ENCODE measurements at regions not wholly inside any gene's neighbourhood (a gene's known extent, or its start where the extent isn't known, plus 50 kb on each side); places are given as distances from the start of the nearest gene placed in this dataset.

DNA sequence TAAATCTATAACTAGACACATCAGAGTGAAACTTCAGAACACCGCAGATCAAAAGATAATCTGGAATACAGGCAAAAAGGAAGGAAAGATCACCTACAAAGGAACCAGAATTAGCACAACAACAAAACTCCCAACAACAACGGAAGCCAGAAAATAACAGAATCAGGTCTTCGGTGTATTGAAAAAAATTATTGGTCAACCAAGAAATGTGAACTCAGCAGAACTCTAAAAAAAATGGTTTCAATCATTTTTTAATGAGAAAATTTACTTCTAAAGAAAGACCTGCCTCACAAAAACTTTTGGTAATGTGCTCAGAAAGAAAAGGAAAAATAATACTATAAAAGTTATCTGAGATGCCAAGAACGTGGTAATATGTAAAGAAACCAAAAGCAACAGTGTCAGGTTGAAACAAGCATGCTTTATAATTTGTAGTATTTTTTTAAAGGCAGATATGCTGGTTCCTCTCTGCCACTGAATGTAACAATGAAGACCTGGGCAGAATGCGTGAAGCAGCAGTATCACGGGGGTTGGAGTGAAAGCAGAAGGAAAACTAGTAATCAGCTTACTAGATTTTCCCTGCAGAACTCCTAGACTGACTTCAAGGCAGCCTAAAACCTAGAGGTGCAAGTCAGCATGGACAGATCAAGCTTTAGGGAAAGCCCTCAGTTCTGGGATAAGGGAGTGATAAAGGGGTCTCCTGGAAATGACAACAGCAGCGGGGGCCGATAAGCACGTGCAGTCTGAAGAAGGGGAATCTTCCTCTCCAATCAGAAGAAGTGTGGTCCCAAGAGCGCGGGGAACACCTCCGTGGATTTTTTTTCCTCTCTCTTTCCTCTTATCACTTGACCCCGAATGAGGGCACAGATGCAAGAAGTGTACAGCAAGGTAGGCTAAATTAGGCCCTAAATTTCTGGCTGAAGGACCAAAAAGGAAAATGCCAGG lies 80.9 kb upstream of the TEKT1 start (continued):
- TF ChIP-seq NUFIP1 (IDR thresholded peaks at IDR 0.05; ENCODE audit: partially characterized antibody) (no peak), ZNF24 (IDR thresholded peaks at IDR 0.05) (no peak), ZNF316 (IDR thresholded peaks at IDR 0.05) (peak; percentile 72), ZNF77 (CRISPR knock-in tag; IDR thresholded peaks at IDR 0.05) (no peak)
- TF ChIP-seq, protein P1, sequence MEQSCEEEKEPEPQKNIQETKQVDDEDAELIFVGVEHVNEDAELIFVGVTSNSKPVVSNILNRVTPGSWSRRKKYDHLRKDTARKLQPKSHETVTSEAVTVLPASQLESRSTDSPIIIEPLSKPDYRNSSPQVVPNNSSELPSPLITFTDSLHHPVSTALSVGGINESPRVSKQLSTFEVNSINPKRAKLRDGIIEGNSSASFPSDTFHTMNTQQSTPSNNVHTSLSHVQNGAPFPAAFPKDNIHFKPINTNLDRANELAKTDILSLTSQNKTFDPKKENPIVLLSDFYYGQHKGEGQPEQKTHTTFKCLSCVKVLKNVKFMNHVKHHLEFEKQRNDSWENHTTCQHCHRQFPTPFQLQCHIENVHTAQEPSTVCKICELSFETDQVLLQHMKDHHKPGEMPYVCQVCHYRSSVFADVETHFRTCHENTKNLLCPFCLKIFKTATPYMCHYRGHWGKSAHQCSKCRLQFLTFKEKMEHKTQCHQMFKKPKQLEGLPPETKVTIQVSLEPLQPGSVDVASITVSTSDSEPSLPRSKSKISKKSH (CRISPR knock-in tag; IDR thresholded peaks at IDR 0.05): no peak
- TF ChIP-seq, protein P2, sequence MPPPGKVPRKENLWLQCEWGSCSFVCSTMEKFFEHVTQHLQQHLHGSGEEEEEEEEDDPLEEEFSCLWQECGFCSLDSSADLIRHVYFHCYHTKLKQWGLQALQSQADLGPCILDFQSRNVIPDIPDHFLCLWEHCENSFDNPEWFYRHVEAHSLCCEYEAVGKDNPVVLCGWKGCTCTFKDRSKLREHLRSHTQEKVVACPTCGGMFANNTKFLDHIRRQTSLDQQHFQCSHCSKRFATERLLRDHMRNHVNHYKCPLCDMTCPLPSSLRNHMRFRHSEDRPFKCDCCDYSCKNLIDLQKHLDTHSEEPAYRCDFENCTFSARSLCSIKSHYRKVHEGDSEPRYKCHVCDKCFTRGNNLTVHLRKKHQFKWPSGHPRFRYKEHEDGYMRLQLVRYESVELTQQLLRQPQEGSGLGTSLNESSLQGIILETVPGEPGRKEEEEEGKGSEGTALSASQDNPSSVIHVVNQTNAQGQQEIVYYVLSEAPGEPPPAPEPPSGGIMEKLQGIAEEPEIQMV (tag; conservative IDR thresholded peaks at IDR 0.05; ENCODE audit: low read depth): no peak

All from K562 (cell line).